Adrenal gland (tissue), 9 donors: ENCODE measurements at regions not wholly inside any gene's neighbourhood (a gene's known extent, or its start where the extent isn't known, plus 50 kb on each side); places are given as distances from the start of the nearest gene placed in this dataset.
A peak's percentile ranks its signal among the peaks of the same experiment; 100 is the strongest.

ENCODE experiments used
- DNase-seq, 7 donors: peaks; one replicate each; pipeline ENCODE4 v3.0.0-alpha.2; 2019 to 2020
- H3K27ac ChIP-seq, 5 donors: fragments of 200-600 bp; sonication (generic) in 4 of 5; 1 replicate in 3 of 5; 2 replicates in 2 of 5; pipeline versions ENCODE4 v1.5.1 to v1.8.0; 2016 to 2020; ENCODE audit warnings: mild to moderate bottlenecking in 1 of 5
- H3K27me3 ChIP-seq: fragments of 200-600 bp; 2 replicates; pipeline ENCODE4 v1.8.0; 2021
- H3K36me3 ChIP-seq, 2 donors: fragments of 200-600 bp; replicated peaks in 1 of 2; 1 replicate in 1 of 2; 2 replicates in 1 of 2; pipeline versions ENCODE4 v1.5.1 to v1.8.0; 2018 to 2022
- H3K4me1 ChIP-seq, 2 donors: fragments of 200-600 bp; replicated peaks in 1 of 2; 1 replicate in 1 of 2; 2 replicates in 1 of 2; pipeline versions ENCODE4 v1.5.1 to v1.8.0; 2018 to 2021
- H3K4me3 ChIP-seq, 4 donors: fragments of 200-600 bp; sonication (generic) in 3 of 4; one replicate each; pipeline ENCODE4 v1.5.1; 2016 to 2018
- H3K9me3 ChIP-seq, 3 donors: fragments of 200-600 bp; sonication (generic) in 1 of 3; replicated peaks in 1 of 3; 1 replicate in 2 of 3; 2 replicates in 1 of 3; pipeline versions ENCODE4 v1.5.1 to v1.8.0; 2016 to 2021
- POLR2A ChIP-seq, 2 donors: fragments of 450-650 bp; IDR thresholded peaks; one replicate each; pipeline ENCODE4 v1.6.1; 2017; ENCODE audit warnings: antibody characterized with exemption in 2 of 2, mild to moderate bottlenecking in 2 of 2, moderate library complexity in 1 of 2
- WGBS, 4 donors: extraction: QIAGEN DNeasy Blood & Tissue Kit in 2 of 4; methylation state at CpG; one replicate each; pipeline versions ENCODE4 v1.1.5 to v1.1.7; 2013 to 2017; 5-methylcytosine and 5-hydroxymethylcytosine counted together
- intact Hi-C, 2 donors: fragments of 100-400 bp; cut with DNase I; formaldehyde crosslinking; loops; one replicate each; pipeline versions ENCODE4 v1.14.1 to v1.15.0; 2022 to 2023
- TF ChIP-seq, protein P1 (sequence below), 6 experiments: fragments of 450-650 bp in 4 of 6; fragments of 200-600 bp in 2 of 6; sonication (generic) in 1 of 6; IDR thresholded peaks; 1 replicate in 5 of 6; 2 replicates in 1 of 6; pipeline versions ENCODE4 v1.5.1 to v1.8.0; 2016 to 2021; ENCODE audit warnings: antibody characterized with exemption in 6 of 6, mild to moderate bottlenecking in 2 of 6, moderate library complexity in 1 of 6
- donor health status: healthy with polysubstance abuse.
- donor health status: Bipolar disorder and iron deficiency.
- donor health status: DM: yes; HTN: yes; CAD: no.
- donor health status: DM: no; HTN: no; CAD: no.
- donor health status: DM: no; HTN: no; CAD: no.

DNA sequence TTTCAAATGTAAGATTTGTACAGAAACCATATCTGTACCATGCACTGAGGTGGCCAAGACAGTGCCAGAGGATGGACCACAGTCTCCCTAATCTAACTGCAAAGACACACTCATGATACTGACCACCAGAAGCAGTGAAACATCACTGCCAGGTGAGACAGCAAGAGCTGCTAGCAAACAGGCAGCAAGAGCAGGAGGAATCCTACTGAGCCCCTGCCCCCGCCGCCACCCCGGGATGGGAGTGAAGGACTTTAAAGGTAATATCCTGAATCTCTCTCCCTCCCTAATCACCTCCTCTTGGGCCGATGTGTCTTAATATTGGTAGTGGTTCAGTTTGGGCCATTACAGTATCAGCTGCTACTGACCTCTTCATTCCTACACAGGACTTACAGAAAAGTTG lies 144.3 kb downstream of the XPNPEP1 start:
- DNase-seq, result no peak
- Histone ChIP-seq H3K4me3 (no peak overlapping the region), H3K4me1 (no peaks in the 10 kb centered on the region), H3K27me3 (no peaks in the 10 kb centered on the region), H3K36me3 (no peaks in the 10 kb centered on the region), H3K27ac (no peak overlapping the region), H3K9me3 (no peaks in the 10 kb centered on the region)
- no peak for TF ChIP-seq POLR2A (IDR thresholded peaks at IDR 0.05)
- TF ChIP-seq, protein P1, sequence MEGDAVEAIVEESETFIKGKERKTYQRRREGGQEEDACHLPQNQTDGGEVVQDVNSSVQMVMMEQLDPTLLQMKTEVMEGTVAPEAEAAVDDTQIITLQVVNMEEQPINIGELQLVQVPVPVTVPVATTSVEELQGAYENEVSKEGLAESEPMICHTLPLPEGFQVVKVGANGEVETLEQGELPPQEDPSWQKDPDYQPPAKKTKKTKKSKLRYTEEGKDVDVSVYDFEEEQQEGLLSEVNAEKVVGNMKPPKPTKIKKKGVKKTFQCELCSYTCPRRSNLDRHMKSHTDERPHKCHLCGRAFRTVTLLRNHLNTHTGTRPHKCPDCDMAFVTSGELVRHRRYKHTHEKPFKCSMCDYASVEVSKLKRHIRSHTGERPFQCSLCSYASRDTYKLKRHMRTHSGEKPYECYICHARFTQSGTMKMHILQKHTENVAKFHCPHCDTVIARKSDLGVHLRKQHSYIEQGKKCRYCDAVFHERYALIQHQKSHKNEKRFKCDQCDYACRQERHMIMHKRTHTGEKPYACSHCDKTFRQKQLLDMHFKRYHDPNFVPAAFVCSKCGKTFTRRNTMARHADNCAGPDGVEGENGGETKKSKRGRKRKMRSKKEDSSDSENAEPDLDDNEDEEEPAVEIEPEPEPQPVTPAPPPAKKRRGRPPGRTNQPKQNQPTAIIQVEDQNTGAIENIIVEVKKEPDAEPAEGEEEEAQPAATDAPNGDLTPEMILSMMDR (IDR thresholded peaks at IDR 0.05), result no peak
- 65 to 87% (median 85%) methylated on average over 4 of the region's 4 CpGs for WGBS, 4 donors
- intact Hi-C loops, result no loop called here

DNA sequence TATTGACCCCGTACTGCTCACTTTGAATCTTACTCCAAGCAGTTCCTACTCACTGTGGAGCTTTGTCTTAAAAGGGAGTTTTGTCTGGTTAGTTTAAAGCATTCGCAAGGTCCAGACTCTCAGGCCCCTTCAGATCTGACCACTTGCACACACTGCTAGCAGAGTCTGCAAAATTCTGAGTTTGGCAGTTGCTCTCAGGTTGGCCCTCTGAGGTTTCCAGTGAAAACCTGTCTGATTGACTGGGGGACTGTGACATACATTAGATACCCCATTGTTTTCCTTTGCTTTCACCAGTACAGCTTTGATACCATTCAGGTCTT lies 149.2 kb downstream of the XPNPEP1 start:
- Histone ChIP-seq H3K9me3 (no peaks in the 10 kb centered on the region), H3K4me1 (no peaks in the 10 kb centered on the region), H3K27me3 (no peaks in the 10 kb centered on the region), H3K4me3 (no peak overlapping the region), H3K27ac (no peak overlapping the region), H3K36me3 (no peaks in the 10 kb centered on the region)
- DNase-seq, result no peak
- intact Hi-C loops, result no loop called here
- no peak for TF ChIP-seq POLR2A (IDR thresholded peaks at IDR 0.05)
- TF ChIP-seq, protein P1 (IDR thresholded peaks at IDR 0.05), result no peak
- 43 to 52% (median 50%) methylated on average over 2 of the region's 2 CpGs for WGBS, 4 donors

DNA sequence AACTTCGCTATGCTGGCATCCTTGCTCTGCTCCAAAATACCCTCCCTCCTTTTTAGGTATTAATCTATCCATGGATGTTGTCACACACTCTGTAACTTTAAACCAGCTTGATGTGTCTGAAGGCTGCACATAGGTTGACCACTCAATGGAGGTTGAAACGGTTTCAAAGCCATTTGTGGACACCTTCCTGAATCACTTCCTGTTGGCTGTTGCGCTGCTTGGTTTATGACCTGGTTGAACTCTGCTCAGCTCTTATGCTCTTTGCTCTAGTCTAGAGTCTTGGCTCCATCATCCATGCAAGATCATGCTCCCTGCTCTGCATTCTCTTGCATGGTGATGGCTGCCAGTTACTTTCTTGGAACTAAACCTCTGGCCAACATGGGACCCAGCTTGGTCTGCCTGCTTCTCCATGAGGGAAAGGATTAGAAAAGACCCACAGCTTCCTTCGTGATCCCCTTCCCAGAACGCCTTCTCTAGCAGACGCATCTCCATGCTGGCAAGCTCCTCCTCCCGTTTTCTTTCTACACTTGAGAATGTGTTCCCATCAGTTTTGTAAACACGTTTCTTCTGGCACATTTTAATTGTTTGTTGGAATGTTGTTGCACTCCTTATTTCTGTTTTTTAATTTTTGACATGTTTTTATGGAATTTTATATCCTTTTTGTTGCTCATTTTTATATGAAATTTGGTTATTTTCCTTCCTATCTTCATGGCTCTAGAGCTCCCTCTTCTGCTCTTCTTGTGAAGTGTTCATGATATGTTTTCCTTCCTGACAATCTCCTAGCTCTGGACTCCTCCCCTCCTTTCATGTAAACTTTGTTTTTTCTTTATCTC lies 149.8 kb downstream of the XPNPEP1 start:
- intact Hi-C loops, result no loop called here
- no peaks in the 10 kb centered on the region for H3K9me3 ChIP-seq
- no peaks in the 10 kb centered on the region for H3K27me3 ChIP-seq
- no peaks in the 10 kb centered on the region for H3K36me3 ChIP-seq
- no peak for TF ChIP-seq POLR2A (IDR thresholded peaks at IDR 0.05)
- TF ChIP-seq, protein P1 (IDR thresholded peaks at IDR 0.05), result peak in 5 of 6 experiments; percentile 19 to 58 (median 49)
- no peaks in the 10 kb centered on the region for H3K4me1 ChIP-seq
- no peak for DNase-seq
- H3K4me3 ChIP-seq, result no peak overlapping the region
- WGBS, 4 donors, result 65 to 71% (median 67%) methylated on average over 8 of the region's 8 CpGs
- H3K27ac ChIP-seq, result no peak overlapping the region

DNA sequence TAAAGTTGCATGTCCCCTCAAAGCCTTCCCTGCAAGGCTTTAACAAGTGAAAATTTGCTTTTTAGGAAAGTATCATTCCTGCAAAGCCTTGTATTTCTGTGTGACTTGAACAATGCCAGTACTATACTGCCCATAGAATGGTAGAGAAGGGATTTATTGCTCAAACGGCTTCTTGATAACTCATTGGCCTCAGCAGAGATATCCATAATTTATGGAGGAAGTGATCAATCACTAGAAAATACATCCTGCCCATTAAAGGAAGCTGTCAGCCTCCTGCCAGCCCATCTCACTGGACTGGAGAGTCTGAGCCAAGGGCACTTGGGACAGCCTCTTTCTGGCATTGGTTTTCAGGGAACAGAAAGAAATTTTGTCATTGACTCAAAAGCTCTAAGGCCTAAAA lies 152.6 kb downstream of the XPNPEP1 start:
- no peak for TF ChIP-seq POLR2A (IDR thresholded peaks at IDR 0.05)
- TF ChIP-seq, protein P1 (IDR thresholded peaks at IDR 0.05), result no peak
- Histone ChIP-seq H3K27ac (no peak overlapping the region), H3K27me3 (no peaks in the 10 kb centered on the region), H3K4me1 (no peaks in the 10 kb centered on the region), H3K9me3 (no peaks in the 10 kb centered on the region), H3K36me3 (no peaks in the 10 kb centered on the region), H3K4me3 (no peak overlapping the region)
- peak in 1 of 7 donors; percentile 14 for DNase-seq
- WGBS, 4 donors, result 0 to 11% (median 7%) methylated on average over 1 of the region's 1 CpG
- intact Hi-C loops, result no loop called here
